H7 (cell line): ENCODE measurements at regions not wholly inside any gene's neighbourhood (a gene's known extent, or its start where the extent isn't known, plus 50 kb on each side); places are given as distances from the start of the nearest gene placed in this dataset.

ENCODE experiments used
- DNase-seq: peaks from one replicate; pipeline ENCODE4 v3.0.0; 2012
- H3K27me3 ChIP-seq: 2 replicates; pipeline ENCODE4 v1.6.0; 2011; ENCODE audit warnings: mild to moderate bottlenecking, low read length; ENCODE audit not compliant: control insufficient read depth, insufficient read depth
- H3K36me3 ChIP-seq: replicated peaks from 2 replicates; pipeline ENCODE4 v1.5.1; 2011; ENCODE audit warnings: low read length; ENCODE audit not compliant: control insufficient read depth, insufficient read depth
- H3K4me3 ChIP-seq: 2 replicates; pipeline ENCODE4 v1.5.1; 2011; ENCODE audit warnings: low read depth, mild to moderate bottlenecking, control low read depth, low read length, moderate library complexity; ENCODE audit not compliant: insufficient read depth

DNA sequence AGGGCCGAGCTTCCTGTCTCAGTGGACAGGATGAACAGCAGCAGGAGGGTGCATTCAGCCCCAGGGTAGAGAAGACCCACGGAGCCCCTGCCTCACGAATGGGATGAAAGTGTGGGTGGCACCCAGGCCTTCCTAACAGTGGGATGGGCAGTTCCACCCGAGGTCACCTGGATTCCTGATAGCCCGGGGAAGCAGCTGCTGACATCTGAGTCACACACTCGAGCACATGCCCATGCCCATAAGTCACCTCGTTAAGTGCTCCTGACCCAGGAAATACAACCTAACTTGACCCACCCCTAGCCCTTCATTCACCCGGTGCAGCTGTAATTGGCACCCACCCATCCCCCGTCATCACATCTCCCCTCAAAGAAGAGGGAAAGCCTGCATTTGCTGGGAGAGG lies 85.3 kb upstream of the FOXF1 start:
- no peaks in the 10 kb centered on the region for H3K27me3 ChIP-seq
- no peak for DNase-seq
- H3K36me3 ChIP-seq, result no peaks in the 10 kb centered on the region
- no peak overlapping the region for H3K4me3 ChIP-seq

DNA sequence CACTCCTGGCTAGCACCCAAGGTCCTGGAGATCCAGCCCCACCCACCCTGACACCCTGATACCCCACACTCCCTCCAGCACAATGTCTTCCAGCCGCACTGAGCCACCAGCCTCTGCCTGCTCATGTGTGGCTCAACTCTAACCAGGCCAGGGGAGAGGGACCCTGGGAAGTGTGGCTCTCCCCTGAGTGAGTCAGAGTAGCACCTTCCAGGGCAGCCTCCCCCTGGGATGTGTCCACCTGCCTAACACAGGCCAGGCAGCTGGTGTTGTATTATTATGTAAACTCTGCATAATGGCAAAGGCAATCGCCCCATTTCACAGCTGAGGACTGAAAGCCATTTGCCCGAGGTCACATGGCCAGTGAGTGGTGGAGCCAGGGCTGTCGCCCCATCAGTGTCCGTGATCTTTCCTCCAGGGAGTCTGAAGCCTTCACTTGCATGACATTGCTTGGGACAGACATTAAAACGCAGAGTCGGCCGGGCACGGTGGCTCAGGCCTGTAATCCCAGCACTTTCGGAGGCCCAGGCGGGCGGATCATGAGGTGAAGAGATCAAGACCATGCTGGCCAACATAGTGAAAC lies 84.2 kb upstream of the FOXF1 start:
- Histone ChIP-seq H3K36me3 (no peaks in the 10 kb centered on the region), H3K27me3 (no peaks in the 10 kb centered on the region), H3K4me3 (no peak overlapping the region)
- DNase-seq, result no peak

- Histone ChIP-seq H3K27me3 (no peaks in the 10 kb centered on the region), H3K36me3 (no peaks in the 10 kb centered on the region), H3K4me3 (no peak overlapping the region)
- no peak for DNase-seq
Observed at GRCh38 chr16:86427433-86427851, 82.9 kb upstream of the FOXF1 start.

GRCh38 chr16:86428729-86429517 lies 81.4 kb upstream of the FOXF1 start:
- DNase-seq, result no peak
- H3K27me3 ChIP-seq, result no peaks in the 10 kb centered on the region
- H3K36me3 ChIP-seq, result no peaks in the 10 kb centered on the region
- H3K4me3 ChIP-seq, result no peak overlapping the region

DNA sequence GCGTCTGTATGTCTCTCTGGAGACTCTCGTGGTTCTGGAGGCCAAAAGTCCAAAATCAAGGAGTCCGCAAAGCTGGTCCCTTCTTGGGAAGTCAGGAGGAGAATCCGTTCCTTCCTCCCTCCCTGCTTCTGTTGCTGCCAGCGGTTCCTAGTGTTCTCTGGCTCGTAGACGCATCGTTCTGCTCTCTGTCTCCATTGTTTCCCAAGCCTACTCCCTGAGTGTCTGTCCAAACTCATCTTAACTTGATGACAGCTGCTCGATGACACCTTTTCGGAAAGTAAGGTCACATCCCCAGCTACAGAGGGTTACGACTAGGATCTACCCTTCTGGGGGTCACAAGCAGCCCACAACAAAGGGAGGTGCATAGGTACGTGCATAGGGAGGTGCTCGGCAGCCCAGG lies 80.7 kb upstream of the FOXF1 start:
- no peak for DNase-seq
- Histone ChIP-seq H3K36me3 (no peaks in the 10 kb centered on the region), H3K4me3 (no peak overlapping the region), H3K27me3 (no peaks in the 10 kb centered on the region)

DNA sequence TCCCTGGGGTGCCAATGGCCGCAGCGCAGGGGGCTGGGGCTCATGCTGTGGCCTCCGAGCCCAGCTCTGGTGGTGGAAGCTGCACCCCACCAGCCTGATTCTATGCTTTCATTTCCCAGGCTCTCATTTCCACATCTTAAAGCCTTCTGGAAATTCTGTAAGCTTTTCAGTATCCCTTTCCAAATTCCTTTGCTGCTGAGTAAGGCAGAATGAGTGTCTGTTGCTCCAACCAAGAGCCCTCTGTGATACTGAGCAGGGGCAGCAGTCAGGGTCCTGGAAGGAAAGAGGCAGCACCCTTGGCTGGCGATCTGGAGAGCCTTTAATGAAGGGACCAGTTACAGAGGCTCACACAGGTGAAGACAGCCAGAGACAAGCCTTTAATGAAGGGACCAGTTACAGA lies 79.5 kb upstream of the FOXF1 start:
- Histone ChIP-seq H3K4me3 (no peak overlapping the region), H3K27me3 (no peaks in the 10 kb centered on the region), H3K36me3 (no peaks in the 10 kb centered on the region)
- no peak for DNase-seq

GRCh38 chr16:86431540-86431939 lies 78.8 kb upstream of the FOXF1 start:
- H3K36me3 ChIP-seq, result no peaks in the 10 kb centered on the region
- DNase-seq, result peak; percentile 67
- no peak overlapping the region for H3K4me3 ChIP-seq
- no peaks in the 10 kb centered on the region; the same call in 1 of the 2 replicates for H3K27me3 ChIP-seq

GRCh38 chr16:86432048-86432447 lies 78.3 kb upstream of the FOXF1 start:
- no peaks in the 10 kb centered on the region; the same call in 1 of the 2 replicates for H3K27me3 ChIP-seq
- H3K36me3 ChIP-seq, result no peaks in the 10 kb centered on the region
- H3K4me3 ChIP-seq, result no peak overlapping the region
- no peak for DNase-seq

DNA sequence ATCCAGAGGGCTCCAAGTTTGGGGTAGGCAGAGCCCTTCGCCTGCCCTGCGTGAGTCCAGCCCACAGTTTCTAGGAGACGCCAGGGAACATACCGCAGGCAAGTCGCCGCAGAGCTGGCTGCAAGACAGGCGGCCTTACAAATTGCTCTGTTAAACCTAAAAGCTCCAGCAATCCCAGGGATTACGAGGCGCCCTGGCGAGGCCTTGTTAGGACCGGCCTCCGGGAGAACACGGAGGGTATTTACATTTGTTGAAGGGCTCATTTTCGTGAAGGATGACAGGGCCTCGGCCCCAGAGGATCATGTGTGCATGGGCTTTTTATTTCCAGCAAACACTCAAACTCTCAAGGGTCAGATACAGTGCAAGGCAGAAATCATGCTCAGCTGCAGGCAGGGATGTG lies 77.6 kb upstream of the FOXF1 start:
- H3K4me3 ChIP-seq, result no peak overlapping the region
- no peaks in the 10 kb centered on the region for H3K36me3 ChIP-seq
- no peaks in the 10 kb centered on the region; the same call in 1 of the 2 replicates for H3K27me3 ChIP-seq
- no peak for DNase-seq

GRCh38 chr16:86436466-86437185 lies 73.7 kb upstream of the FOXF1 start:
- H3K4me3 ChIP-seq, result no peak overlapping the region
- DNase-seq, result no peak
- no peaks in the 10 kb centered on the region; the same call in 1 of the 2 replicates for H3K27me3 ChIP-seq
- no peaks in the 10 kb centered on the region for H3K36me3 ChIP-seq

DNA sequence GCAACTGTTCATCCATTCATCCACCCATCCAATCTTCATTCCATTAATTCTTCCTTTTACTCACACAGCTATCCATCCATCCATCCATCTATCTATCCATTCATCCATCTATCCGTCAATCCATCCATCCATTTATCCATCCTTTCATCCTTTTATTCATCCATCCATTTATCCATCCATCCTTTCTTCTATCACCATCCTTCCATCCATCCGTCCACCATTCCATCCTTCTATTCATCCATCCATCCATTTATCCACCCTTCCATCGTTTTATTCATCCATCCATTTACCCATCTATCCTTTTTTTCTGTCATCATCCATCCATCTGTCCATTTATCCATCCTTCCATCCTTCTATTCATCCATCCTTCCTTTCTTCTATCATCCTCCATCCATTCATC lies 73.0 kb upstream of the FOXF1 start:
- no peak for DNase-seq
- H3K27me3 ChIP-seq, result no peaks in the 10 kb centered on the region; the same call in 1 of the 2 replicates
- H3K36me3 ChIP-seq, result no peaks in the 10 kb centered on the region
- no peak overlapping the region for H3K4me3 ChIP-seq

DNA sequence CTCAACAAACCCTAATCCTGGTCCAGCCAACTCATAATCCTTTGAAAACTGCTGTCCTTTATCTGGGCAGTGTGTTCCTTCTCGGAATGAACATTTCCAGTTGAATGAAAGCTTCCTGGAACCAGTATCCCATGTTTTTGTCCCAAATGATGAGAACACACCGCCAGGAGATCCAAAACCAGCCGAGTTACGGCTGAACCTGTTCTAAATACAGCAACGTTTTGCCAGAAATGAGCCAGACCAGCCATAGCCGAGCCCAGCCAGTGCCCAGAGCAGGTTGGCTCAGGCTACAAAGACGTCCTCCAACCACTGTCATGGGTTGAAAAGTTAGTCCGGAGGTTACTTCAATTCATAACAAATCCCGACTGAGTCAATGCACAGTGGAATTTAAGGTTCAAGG lies 67.6 kb upstream of the FOXF1 start:
- no peak overlapping the region for H3K4me3 ChIP-seq
- DNase-seq, result no peak
- no peaks in the 10 kb centered on the region for H3K36me3 ChIP-seq
- H3K27me3 ChIP-seq, result no peaks in the 10 kb centered on the region; the same call in 1 of the 2 replicates

GRCh38 chr16:86443508-86444147 lies 66.7 kb upstream of the FOXF1 start:
- H3K27me3 ChIP-seq, result no peaks in the 10 kb centered on the region; the same call in 1 of the 2 replicates
- no peaks in the 10 kb centered on the region for H3K36me3 ChIP-seq
- no peak for DNase-seq
- no peak overlapping the region for H3K4me3 ChIP-seq

DNA sequence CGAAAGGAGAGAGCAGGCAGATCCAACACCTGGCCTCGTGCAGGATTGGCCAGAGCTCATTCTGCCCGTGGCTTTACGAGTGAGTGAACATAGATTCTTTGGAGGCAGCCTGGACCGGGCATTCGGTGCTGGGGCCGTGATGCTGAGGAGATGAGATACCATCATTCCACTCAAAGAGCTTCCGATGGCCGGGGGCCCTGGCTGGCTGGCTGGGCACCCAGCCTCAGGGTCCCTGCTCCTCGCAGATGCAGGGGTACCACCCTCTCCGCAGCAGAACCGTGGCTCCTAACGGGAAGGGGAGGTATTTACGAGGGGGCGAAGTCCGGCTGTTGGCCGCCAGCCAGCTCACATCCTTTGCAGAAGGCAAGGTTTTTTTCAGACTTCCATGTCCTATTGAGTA lies 66.1 kb upstream of the FOXF1 start:
- H3K4me3 ChIP-seq, result no peak overlapping the region
- no peaks in the 10 kb centered on the region for H3K36me3 ChIP-seq
- DNase-seq, result no peak
- H3K27me3 ChIP-seq, result no peaks in the 10 kb centered on the region
